ENCODE measurements at regions not wholly inside any gene's neighbourhood (a gene's known extent, or its start where the extent isn't known, plus 50 kb on each side); places are given as distances from the start of the nearest gene placed in this dataset.

GRCh38 chr2:128447538-128447995 lies 128.9 kb upstream of the HS6ST1 start:
- Histone ChIP-seq H3K27ac (no peak overlapping the region), H3K4me1 (ENCODE audit: low read depth, poor library complexity, severe bottlenecking) (no peaks in the 10 kb centered on the region), H2AFZ (ENCODE audit: low read depth) (no peak overlapping the region), H3K36me3 (ENCODE audit: insufficient read depth) (no peaks in the 10 kb centered on the region), H3K27me3 (ENCODE audit: insufficient read depth, low read depth) (no peaks in the 10 kb centered on the region), H3K79me2 (ENCODE audit: insufficient read depth, low read depth) (no peaks in the 10 kb centered on the region), H3K4me2 (no peak overlapping the region), H3K9ac (no peak overlapping the region), H4K20me1 (ENCODE audit: insufficient read depth) (no peaks in the 10 kb centered on the region), H3K4me3 (IDR thresholded peaks at IDR 0.05; ENCODE audit: insufficient read depth, low read depth, low read length) (no peak overlapping the region)
- no peak for TF ChIP-seq CTCF (conservative IDR thresholded peaks at IDR 0.05; ENCODE audit: low read depth, low read length)

DNA sequence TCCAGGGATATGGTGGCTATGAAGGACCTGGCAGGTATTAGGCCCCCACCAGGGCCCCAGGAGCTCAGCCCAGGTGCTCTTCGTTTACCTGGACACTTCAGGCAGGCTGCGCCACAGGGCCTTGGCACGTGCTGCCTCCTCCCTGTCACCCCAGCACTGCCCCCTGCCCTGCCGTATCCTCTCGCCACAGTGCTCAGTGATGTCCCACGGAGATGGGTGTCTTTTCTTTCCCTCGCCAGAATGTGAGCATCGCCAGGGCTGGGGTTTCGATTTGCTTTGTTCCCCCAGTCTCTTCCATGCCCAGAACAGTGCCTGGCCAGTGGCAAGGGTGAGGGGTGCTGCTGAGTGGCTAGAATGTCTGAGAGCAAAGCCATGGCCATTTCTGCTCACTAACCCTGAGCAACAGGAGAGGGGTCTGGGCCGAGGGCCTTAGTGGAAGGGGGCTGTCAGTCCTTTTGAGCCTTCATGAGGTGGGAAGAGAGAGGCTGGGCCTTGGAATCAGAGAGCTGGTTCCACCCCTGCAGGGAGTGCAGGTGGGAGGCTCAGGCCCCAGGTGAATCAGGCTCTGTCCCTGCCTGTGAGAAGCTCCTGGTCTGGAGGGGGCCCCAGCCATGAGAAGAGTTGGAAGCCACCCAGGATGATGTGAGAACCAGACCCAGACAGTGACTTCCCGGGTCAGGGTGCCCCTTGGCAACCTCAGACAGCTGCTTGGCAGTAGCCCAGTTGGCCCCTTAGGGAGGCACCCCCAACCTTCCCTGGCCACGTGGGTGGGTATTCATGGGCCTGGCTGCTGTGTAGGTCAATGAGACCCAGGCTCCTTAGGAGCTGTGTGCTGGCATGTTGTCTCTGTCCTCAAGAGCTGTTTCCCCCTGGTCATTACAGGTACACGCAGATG lies 129.9 kb upstream of the HS6ST1 start:
- Histone ChIP-seq H3K9ac (no peak overlapping the region), H3K27me3 (ENCODE audit: insufficient read depth, low read depth) (no peaks in the 10 kb centered on the region), H3K4me3 (IDR thresholded peaks at IDR 0.05; ENCODE audit: insufficient read depth, low read depth, low read length) (no peak overlapping the region), H3K4me2 (no peak overlapping the region), H3K27ac (no peak overlapping the region), H3K79me2 (ENCODE audit: insufficient read depth, low read depth) (no peaks in the 10 kb centered on the region), H3K4me1 (ENCODE audit: low read depth, poor library complexity, severe bottlenecking) (no peaks in the 10 kb centered on the region), H3K36me3 (ENCODE audit: insufficient read depth) (no peaks in the 10 kb centered on the region), H4K20me1 (ENCODE audit: insufficient read depth) (no peaks in the 10 kb centered on the region), H2AFZ (ENCODE audit: low read depth) (no peak overlapping the region)
- no peak for TF ChIP-seq CTCF (conservative IDR thresholded peaks at IDR 0.05; ENCODE audit: low read depth, low read length)

GRCh38 chr2:128449226-128450061 lies 130.8 kb upstream of the HS6ST1 start:
- Histone ChIP-seq H3K36me3 (ENCODE audit: insufficient read depth) (no peaks in the 10 kb centered on the region), H3K4me3 (IDR thresholded peaks at IDR 0.05; ENCODE audit: insufficient read depth, low read depth, low read length) (no peak overlapping the region), H3K79me2 (ENCODE audit: insufficient read depth, low read depth) (no peaks in the 10 kb centered on the region), H3K27ac (no peak overlapping the region), H4K20me1 (ENCODE audit: insufficient read depth) (no peaks in the 10 kb centered on the region), H2AFZ (ENCODE audit: low read depth) (no peak overlapping the region), H3K4me2 (no peak overlapping the region), H3K4me1 (ENCODE audit: low read depth, poor library complexity, severe bottlenecking) (no peaks in the 10 kb centered on the region), H3K9ac (no peak overlapping the region), H3K27me3 (ENCODE audit: insufficient read depth, low read depth) (no peaks in the 10 kb centered on the region)
- TF ChIP-seq CTCF (conservative IDR thresholded peaks at IDR 0.05; ENCODE audit: low read depth, low read length), result no peak

DNA sequence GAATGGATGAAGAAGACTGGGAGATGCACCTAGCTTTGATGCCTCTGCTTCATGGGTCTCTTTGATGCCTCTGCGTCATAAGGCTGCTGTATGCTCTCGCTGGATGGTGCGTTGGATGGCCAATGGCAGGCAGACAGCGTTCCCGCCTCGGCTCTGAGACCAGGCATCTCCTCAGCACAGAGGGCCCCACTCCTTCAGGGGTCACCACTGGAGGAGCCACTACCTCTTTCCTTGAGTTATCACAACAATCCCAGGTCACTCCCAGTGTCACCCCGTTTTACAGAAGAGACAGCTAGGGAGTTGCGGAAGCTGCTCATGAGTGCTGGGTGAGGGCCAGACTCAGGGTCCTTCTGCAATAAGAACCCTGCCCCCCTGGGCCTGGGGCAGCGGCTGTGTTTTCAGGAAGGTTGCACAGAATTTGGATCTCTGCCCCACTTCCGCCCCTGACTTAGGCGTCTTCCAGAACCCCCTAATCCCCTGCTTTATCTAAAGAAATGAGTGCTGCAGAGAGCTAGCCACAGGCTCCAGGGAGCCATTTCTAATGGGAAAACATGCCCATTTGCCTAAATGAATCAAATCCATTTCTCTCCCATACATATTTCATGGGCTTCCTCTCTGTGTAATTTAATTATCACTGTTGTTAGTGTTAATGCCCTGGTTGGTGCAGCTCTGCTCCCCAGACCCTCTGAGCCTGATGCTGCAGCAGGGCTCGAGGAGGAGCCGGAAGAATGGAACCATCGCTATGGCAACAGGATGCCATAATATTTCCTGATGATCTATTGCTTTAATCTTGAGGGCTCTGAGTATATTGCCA lies 131.8 kb upstream of the HS6ST1 start:
- no peak overlapping the region for H3K27ac ChIP-seq
- H3K36me3 ChIP-seq (ENCODE audit: insufficient read depth), result no peaks in the 10 kb centered on the region
- no peak overlapping the region for H3K4me3 ChIP-seq (IDR thresholded peaks at IDR 0.05; ENCODE audit: insufficient read depth, low read depth, low read length)
- H3K79me2 ChIP-seq (ENCODE audit: insufficient read depth, low read depth), result no peaks in the 10 kb centered on the region
- no peak overlapping the region for H3K4me2 ChIP-seq
- no peaks in the 10 kb centered on the region for H3K27me3 ChIP-seq (ENCODE audit: insufficient read depth, low read depth)
- H4K20me1 ChIP-seq (ENCODE audit: insufficient read depth), result no peaks in the 10 kb centered on the region
- H3K4me1 ChIP-seq (ENCODE audit: low read depth, poor library complexity, severe bottlenecking), result no peaks in the 10 kb centered on the region
- no peak overlapping the region for H2AFZ ChIP-seq (ENCODE audit: low read depth)
- TF ChIP-seq CTCF (conservative IDR thresholded peaks at IDR 0.05; ENCODE audit: low read depth, low read length), result no peak
- no peak overlapping the region for H3K9ac ChIP-seq

Measured in KMS-11 (cell line).